HG02798 (cell line): ENCODE measurements at regions not wholly inside any gene's neighbourhood (a gene's known extent, or its start where the extent isn't known, plus 50 kb on each side); places are given as distances from the start of the nearest gene placed in this dataset.

ENCODE experiments used
- ATAC-seq: cut with Tn5 transposase; IDR thresholded peaks from one replicate; pipeline ENCODE4 v1.9.1; 2021; ENCODE audit warnings: mild to moderate bottlenecking; ENCODE audit not compliant: unreplicated experiment, poor library complexity

GRCh38 chr5:148912714-148913398, 86.4 kb downstream of the ADRB2 start:
- ATAC-seq, result no peak

DNA sequence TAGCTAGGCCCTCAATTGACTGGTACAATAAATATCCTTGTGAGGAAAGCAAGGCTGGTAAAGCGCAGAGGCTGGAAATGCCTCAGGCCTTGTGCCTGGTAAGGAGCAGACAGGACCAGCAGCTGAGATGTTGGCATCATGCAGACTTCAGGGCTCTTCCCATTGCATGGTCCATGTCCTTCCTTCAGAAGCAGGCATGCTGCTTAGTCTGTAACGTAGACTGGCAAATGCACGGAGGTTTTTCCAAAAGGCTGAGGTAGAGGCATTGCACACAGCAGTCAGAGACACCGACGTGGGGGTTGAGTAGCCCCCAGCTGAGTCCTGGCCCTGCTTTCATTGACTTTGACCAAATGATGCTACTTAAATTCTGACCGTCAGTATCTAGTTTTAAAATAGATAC, 87.1 kb downstream of the ADRB2 start:
- no peak for ATAC-seq

DNA sequence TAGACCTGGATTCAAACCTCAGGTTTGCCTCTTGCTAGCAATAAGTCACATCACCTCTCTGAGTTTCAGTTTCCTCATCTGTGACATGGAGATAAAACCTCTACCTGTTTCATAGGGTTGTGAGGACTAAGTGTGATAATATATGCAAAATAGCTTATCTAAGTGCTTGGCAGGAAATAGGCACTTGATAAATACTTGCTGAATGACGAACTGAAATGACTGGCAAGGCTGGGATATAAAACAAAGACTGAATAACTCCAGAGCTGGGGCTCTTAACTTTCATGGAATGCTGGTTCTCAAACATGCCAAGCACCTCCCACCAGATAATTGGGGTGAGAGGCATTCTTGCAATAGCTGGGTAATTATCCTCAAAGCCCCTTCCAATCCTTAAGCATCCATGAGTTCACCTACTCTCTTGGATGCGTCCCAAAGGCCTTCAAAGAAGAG, 87.6 kb downstream of the ADRB2 start:
- ATAC-seq, result no peak

DNA sequence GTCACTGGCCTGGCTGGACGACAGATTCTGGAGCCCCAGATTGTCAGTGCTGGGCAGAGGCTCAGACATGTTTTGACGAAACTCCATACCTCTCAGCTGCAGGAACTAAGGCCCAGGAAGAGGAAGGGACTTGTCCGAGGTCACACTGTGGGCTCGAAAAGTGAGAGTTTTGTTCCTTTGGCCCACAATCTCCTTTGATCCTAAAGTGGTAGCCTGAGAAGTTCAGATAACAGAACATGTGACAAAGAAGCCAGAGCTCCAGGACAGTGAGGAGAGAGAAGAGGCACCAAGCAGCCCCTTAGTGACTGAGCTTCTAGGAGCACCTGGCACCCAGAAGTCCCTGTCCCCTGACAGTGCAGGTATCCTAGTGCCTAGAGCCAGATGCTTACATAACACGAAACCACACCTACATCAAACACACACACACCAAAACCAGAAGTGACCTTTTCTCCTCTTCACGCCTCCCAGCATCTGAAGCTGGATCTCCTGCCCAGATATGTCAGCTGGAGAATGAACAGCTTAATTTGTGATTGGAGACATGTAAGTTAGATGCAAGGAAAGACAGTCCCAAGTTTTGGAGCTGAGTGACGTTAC, 88.9 kb downstream of the ADRB2 start:
- peak; percentile 39 for ATAC-seq

DNA sequence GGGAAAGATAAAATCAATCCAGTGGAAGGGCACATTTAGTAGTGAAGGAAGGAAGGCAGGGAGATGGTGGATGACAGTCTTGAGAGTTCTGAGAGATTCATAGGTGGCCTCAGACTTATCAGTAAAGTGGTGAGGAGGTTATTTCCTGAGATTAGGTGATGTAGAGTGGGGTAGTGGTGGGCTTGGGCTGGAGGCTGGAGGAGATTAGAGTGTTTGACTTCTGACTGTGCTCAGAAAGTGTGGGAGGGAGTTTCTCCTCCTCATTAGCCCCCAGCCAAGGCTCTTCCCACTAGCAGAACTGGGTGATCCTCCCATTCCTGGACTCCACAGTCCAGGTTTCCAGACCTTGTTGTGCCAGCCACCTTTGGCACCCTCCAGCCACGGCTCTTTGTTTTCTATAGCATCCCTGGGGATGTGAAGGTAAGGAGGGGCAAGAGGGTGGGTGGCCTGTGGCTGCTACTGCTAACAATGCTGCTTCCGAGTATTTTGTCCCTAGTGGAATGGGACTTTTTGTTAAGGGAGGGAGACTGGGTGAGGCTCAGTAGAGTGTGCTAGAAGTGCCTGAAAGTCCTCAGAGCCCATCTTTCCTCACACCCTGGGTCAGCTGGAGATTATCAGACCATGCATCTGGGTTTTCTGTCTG, 94.4 kb downstream of the ADRB2 start:
- no peak for ATAC-seq

DNA sequence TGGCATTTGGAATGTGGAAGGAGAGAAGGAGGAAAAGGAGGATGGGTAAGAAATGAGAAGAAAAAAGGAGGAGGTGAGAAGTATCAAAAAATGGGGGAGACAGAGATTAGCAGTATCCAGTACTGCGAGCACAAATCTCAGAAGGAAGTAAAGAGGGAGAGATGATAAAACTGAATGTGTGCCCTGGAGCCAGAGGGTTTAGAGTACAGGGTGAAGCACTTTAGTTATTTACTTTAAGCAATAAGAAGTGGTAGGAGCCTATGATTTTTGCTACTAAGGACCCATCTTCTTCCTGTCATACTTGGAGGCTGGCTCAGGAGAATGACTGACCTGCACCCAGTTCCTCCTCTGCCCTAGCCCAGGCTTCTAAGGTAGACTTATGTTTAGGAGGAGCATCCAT, 94.9 kb downstream of the ADRB2 start:
- no peak for ATAC-seq

- ATAC-seq, result peak; percentile 80
These were observed 96.2 kb downstream of the ADRB2 start for GRCh38 chr5:148922606-148923005.

GRCh38 chr5:148923023-148923422, 96.6 kb downstream of the ADRB2 start:
- ATAC-seq, result peak; percentile 16

- ATAC-seq, result no peak
These were observed 98.4 kb downstream of the ADRB2 start for GRCh38 chr5:148924817-148925216.

DNA sequence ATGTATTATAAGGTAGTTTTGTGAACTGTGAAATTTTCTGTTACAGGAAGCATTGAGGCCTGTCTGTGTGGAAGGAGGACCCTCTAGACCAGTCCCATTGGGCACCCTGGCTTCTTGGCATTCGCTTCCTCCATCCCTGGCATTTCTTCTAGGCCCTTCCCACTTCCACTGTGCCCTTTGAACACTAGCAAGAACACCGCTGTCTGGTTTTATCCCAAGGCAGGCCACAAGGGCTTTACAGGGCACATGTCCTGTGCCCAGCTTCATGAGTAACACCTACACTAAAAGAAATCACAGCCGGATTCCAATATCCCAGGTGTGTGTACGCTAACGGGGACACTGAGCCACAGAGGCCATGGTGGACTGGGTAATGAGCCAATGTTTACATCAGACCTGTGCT, 99.8 kb downstream of the ADRB2 start:
- ATAC-seq, result no peak

DNA sequence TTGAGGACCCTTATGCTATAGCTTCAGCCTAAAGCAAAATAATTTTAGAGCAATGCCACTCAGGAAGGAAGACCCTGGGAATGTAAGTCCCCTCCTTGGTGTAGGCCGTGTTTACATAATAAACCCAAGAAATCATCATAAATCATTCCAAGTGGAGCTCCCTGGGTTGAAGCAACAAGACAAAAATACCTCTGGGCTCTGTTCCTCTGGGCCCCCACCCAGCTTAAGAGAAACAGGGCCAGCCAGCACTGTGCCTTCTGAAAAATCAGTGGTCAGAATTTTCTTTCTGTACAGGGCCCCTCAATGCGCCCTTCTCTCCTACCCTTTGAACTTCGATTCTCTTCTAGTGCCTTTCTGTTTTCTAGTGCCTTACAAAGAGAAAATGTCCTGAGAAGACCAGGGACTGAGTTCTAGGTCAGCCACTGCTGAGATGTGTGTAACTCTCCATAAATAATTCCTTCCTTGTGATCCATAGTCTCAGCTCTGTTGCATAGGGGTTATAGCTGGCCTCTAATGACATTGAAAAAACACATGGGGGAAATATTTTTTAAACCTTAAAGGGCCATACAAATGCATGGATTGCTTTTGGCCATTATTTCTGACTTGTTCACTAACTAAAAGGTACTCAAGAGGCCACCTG, 101.0 kb downstream of the ADRB2 start:
- ATAC-seq, result no peak

DNA sequence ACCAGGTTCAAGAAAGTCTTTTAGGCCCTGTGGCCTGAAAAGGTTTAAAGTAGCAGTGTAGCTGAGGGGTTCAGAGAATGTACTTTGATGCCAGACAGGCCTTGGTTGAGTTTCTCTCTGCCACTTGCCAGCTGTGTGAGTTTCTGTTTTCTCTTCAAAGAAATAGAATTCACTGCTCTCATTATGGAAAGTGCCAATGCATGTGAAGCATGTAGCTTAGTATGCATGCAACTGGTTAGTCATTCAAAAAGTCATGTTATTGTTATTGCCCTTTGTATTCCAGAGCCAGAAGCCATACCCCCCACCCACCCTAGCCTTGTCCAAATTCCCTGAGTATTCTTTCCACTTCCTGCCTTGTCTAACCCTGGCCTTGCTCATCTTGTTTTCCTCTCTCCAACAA, 101.7 kb downstream of the ADRB2 start:
- peak; percentile 45 for ATAC-seq

GRCh38 chr5:148931453-148932057, 105.1 kb downstream of the ADRB2 start:
- no peak for ATAC-seq

GRCh38 chr5:148932355-148932935, 106.0 kb downstream of the ADRB2 start:
- no peak for ATAC-seq

DNA sequence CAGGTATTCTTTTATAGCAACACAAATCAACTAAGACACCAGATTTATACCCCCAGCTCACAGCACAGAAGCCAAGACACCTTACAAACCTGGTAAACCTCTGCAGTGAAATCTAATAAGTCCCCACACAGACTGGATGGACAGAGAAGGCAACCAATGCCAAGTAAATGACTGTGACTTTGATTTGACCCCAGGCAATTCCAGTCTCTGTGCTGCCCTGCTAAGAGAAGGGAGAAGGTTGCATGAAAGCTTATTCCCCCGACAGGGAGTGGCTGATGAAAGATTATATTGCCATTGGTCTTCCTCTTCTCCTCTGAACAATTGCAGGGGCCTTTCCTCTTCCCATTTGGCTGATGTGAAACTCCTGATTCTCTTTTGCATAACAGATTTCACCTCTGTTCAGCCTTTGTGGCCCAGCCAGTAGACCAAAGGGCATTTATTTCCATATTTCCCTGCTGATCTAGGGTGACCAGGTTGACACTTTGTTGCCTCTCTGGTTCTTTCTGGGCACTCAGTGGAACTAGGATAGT, 107.6 kb downstream of the ADRB2 start:
- no peak for ATAC-seq

- ATAC-seq, result no peak
These were observed 108.5 kb downstream of the ADRB2 start for GRCh38 chr5:148934895-148935400.

GRCh38 chr5:148937239-148937638, 110.8 kb downstream of the ADRB2 start:
- no peak for ATAC-seq

GRCh38 chr5:148937830-148938521, 111.6 kb downstream of the ADRB2 start:
- no peak for ATAC-seq

GRCh38 chr5:148938522-148938882, 112.1 kb downstream of the ADRB2 start:
- no peak for ATAC-seq

- ATAC-seq, result no peak
These were observed 113.3 kb downstream of the ADRB2 start for GRCh38 chr5:148939676-148940075.
